Right lobe of liver (tissue), 6 donors: ENCODE measurements at regions not wholly inside any gene's neighbourhood (a gene's known extent, or its start where the extent isn't known, plus 50 kb on each side); places are given as distances from the start of the nearest gene placed in this dataset.
A peak's percentile ranks its signal among the peaks of the same experiment; 100 is the strongest.

Source experiments
- ATAC-seq, 4 donors: fragments of 200-7000 bp; cut with Tn5 transposase; one replicate each; pipeline ENCODE4 v1.9.1; 2020; ENCODE audit warnings: mild to moderate bottlenecking in 4 of 4, moderate library complexity in 4 of 4
- DNase-seq, 3 donors: peaks; one replicate each; pipeline ENCODE4 v3.0.0-alpha.2; 2020
- H3K27ac ChIP-seq, 3 donors: fragments of 200-600 bp; one replicate each; pipeline ENCODE4 v1.8.0; 2022
- H3K27me3 ChIP-seq, 2 donors: fragments of 200-600 bp; one replicate each; pipeline ENCODE4 v1.8.0; 2022
- H3K36me3 ChIP-seq, 4 donors: fragments of 200-600 bp; sonication (generic) in 1 of 4; one replicate each; pipeline versions ENCODE4 v1.5.1 to v1.8.0; 2017 to 2022; ENCODE audit warnings: control low read depth in 1 of 4
- H3K4me1 ChIP-seq, 4 donors: fragments of 200-600 bp; sonication (generic) in 1 of 4; one replicate each; pipeline versions ENCODE4 v1.5.1 to v1.8.0; 2017 to 2022; ENCODE audit warnings: control low read depth in 1 of 4
- H3K4me3 ChIP-seq, 3 donors: fragments of 200-600 bp; one replicate each; pipeline ENCODE4 v1.8.0; 2022
- H3K9me3 ChIP-seq, 4 donors: fragments of 200-600 bp; sonication (generic) in 1 of 4; one replicate each; pipeline versions ENCODE4 v1.5.1 to v1.8.0; 2017 to 2022; ENCODE audit warnings: control low read depth in 1 of 4
- POLR2A ChIP-seq: fragments of 450-650 bp; IDR thresholded peaks from one replicate; pipeline ENCODE4 v1.6.1; 2017; ENCODE audit warnings: antibody characterized with exemption, mild to moderate bottlenecking
- WGBS: methylation state at CpG from one replicate; pipeline ENCODE4 v1.1.6; 2018; ENCODE audit warnings: low coverage, low lambda C conversion rate; ENCODE audit not compliant: insufficient coverage; ENCODE audit errors: missing lambda C conversion rate; 5-methylcytosine and 5-hydroxymethylcytosine counted together
- intact Hi-C, 2 donors: fragments of 100-400 bp; cut with DNase I; formaldehyde crosslinking; loops; one replicate each; pipeline versions ENCODE4 v1.11.2 to v1.14.1; 2022
- TF ChIP-seq, protein P1 (sequence below), 4 donors: fragments of 200-600 bp in 3 of 4; fragments of 450-650 bp in 1 of 4; IDR thresholded peaks; one replicate each; pipeline versions ENCODE4 v1.5.1 to v1.8.0; 2016 to 2022; ENCODE audit warnings: antibody characterized with exemption in 4 of 4, mild to moderate bottlenecking in 2 of 4
- donor health status: DM: no; HTN: yes; CAD: no.
- donor health status: DM: no; HTN: no; CAD: no.
- donor health status: DM: no; HTN: no; CAD: no.
- donor health status: DM: no; HTN: yes; CAD: no.
- donor health status: DM: no; HTN: yes; CAD: no.

DNA sequence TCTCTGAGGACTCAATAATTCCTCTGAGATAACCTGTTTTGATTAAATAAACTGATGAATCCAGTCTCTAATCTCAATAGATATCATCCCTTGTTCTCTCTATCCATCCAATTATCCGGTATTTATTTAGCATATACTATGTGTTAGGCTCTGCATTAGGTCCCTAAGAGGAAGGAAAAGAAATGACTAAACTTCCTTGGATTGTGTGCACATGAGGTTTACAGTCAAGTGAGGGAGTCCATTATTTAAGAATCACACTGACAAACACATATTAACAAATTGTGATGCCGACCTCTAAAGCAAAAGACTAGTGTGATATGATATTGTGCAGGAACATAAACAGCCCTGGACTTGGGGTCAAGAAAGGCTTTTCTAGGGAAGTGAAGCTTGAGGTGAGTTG, 140.8 kb downstream of the HMHB1 start:
- intact Hi-C loops, result no loop called here
- WGBS, result 58% methylated on average over 2 of the region's 2 CpGs
- H3K27ac ChIP-seq, result no peak overlapping the region
- H3K36me3 ChIP-seq, result no peaks in the 10 kb centered on the region
- H3K4me3 ChIP-seq, result no peak overlapping the region
- no peaks in the 10 kb centered on the region for H3K27me3 ChIP-seq
- DNase-seq, result no peak
- TF ChIP-seq POLR2A, result no peak
- TF ChIP-seq, protein P1, sequence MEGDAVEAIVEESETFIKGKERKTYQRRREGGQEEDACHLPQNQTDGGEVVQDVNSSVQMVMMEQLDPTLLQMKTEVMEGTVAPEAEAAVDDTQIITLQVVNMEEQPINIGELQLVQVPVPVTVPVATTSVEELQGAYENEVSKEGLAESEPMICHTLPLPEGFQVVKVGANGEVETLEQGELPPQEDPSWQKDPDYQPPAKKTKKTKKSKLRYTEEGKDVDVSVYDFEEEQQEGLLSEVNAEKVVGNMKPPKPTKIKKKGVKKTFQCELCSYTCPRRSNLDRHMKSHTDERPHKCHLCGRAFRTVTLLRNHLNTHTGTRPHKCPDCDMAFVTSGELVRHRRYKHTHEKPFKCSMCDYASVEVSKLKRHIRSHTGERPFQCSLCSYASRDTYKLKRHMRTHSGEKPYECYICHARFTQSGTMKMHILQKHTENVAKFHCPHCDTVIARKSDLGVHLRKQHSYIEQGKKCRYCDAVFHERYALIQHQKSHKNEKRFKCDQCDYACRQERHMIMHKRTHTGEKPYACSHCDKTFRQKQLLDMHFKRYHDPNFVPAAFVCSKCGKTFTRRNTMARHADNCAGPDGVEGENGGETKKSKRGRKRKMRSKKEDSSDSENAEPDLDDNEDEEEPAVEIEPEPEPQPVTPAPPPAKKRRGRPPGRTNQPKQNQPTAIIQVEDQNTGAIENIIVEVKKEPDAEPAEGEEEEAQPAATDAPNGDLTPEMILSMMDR (IDR thresholded peaks at IDR 0.05), result no peak
- no peak for ATAC-seq
- H3K4me1 ChIP-seq, result no peaks in the 10 kb centered on the region
- no peaks in the 10 kb centered on the region for H3K9me3 ChIP-seq

DNA sequence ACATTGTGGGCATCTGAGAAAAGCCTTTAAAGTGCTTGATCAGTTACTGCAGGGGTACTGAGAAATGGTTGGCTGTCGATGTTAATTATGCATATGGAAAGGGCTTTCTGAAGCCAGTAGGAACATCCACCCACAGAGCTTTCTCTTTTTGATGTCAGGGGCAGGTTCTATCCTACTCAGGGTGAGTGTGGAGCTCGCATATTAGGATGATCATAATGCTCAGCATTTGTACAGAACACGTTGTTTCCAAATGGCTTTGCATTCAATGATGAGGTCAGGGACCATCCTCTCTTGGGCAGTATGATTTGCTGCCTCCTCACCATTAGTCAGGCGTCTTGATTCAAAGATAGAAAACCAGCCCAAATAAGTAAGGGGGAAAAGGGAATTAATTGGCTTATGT, 141.9 kb downstream of the HMHB1 start:
- H3K36me3 ChIP-seq, result no peaks in the 10 kb centered on the region
- intact Hi-C loops, result no loop called here
- no peak for ATAC-seq
- no peak for DNase-seq
- no peak overlapping the region for H3K4me3 ChIP-seq
- H3K4me1 ChIP-seq, result no peaks in the 10 kb centered on the region
- no peaks in the 10 kb centered on the region for H3K27me3 ChIP-seq
- H3K27ac ChIP-seq, result no peak overlapping the region
- WGBS, result 63% methylated on average over 3 of the region's 4 CpGs
- TF ChIP-seq POLR2A, result no peak
- TF ChIP-seq, protein P1 (IDR thresholded peaks at IDR 0.05), result no peak
- no peaks in the 10 kb centered on the region for H3K9me3 ChIP-seq

DNA sequence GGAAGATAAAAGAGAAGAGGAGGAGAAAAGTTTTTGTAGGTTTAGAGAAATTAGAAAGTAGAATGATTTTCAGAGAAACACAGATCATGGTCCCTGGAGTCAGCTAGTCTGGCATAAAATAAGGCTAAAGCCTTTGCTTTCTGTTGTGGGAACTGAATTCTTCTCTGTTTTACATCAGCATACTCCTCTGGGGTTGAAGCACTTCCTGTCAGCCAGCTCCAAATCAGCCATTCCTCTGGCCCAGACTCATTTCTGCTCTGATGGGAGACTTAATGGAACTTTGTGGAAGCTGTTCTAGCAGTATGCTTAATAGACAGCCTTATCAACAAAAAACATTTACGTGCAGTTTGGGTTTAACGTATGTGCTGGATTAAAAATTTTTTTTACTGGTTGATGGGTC, 143.2 kb downstream of the HMHB1 start:
- Histone ChIP-seq H3K4me1 (no peaks in the 10 kb centered on the region), H3K9me3 (no peaks in the 10 kb centered on the region), H3K36me3 (no peaks in the 10 kb centered on the region), H3K4me3 (no peak overlapping the region), H3K27me3 (no peaks in the 10 kb centered on the region), H3K27ac (no peak overlapping the region)
- DNase-seq (no peak), ATAC-seq (no peak)
- intact Hi-C loops, result no loop called here
- TF ChIP-seq, protein P1 (IDR thresholded peaks at IDR 0.05), result no peak
- TF ChIP-seq POLR2A, result no peak
- WGBS, result 95% methylated on average over 2 of the region's 2 CpGs

DNA sequence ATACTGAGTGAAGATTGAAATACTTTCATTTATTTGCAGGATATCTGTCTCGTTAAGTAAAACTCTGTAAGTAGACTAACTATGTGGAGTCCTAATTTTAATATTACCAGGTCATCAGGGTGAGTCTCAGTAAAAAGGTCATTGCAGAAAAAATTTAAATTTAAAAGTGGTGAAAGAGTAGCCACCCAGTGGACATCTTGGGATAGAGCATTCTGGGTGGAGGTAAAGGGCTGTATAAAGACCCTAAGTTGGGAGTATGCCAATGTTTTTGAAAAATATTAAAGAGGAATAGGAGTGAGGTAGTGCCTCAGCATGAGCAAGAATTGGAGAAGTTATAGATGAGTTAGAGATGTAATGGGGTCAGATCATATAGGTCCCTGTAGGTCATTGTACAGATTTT, 145.5 kb downstream of the HMHB1 start:
- no peaks in the 10 kb centered on the region for H3K27me3 ChIP-seq
- H3K4me1 ChIP-seq, result no peaks in the 10 kb centered on the region
- H3K36me3 ChIP-seq, result no peaks in the 10 kb centered on the region
- intact Hi-C loops, result no loop called here
- TF ChIP-seq, protein P1 (IDR thresholded peaks at IDR 0.05), result peak in 1 of 4 donors; percentile 8
- TF ChIP-seq POLR2A, result no peak
- DNase-seq, result no peak
- H3K9me3 ChIP-seq, result no peaks in the 10 kb centered on the region
- no peak for ATAC-seq
- no peak overlapping the region for H3K4me3 ChIP-seq
- no peak overlapping the region for H3K27ac ChIP-seq
- WGBS, result 47% methylated on average over 1 of the region's 1 CpG

DNA sequence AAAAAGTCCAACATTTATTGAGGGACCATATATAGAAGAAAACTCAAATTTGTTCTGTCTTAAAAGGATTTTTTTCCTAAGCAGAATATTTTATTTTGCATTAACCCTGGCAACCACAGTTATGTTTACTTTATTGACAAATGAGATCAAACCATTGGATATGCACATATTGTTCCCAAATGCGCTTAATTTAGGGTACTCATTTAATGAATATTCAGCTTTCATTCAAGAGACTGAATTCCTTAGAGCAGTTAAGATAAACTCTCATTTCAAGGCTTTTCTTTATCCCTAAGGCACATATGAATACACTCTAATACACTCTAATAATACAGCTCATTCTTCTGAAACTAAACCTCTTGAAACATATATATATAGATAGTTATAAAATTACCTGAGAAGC, 150.2 kb downstream of the HMHB1 start:
- WGBS, result 100% methylated on average over 1 of the region's 1 CpG
- Histone ChIP-seq H3K27ac (no peak overlapping the region), H3K4me1 (no peaks in the 10 kb centered on the region), H3K9me3 (no peaks in the 10 kb centered on the region), H3K36me3 (no peaks in the 10 kb centered on the region), H3K27me3 (no peaks in the 10 kb centered on the region), H3K4me3 (no peak overlapping the region)
- ATAC-seq (no peak), DNase-seq (no peak)
- intact Hi-C loops, result no loop called here
- TF ChIP-seq, protein P1 (IDR thresholded peaks at IDR 0.05), result no peak
- TF ChIP-seq POLR2A, result no peak
